Astrocyte (in vitro differentiated cells and primary cell): ENCODE measurements at regions not wholly inside any gene's neighbourhood (a gene's known extent, or its start where the extent isn't known, plus 50 kb on each side); places are given as distances from the start of the nearest gene placed in this dataset.

Experiments used
- DNase-seq: peaks from one replicate; pipeline ENCODE4 v3.0.0-alpha.2; 2010; ENCODE audit warnings: low read depth
- FAIRE-seq: peaks from 2 replicates; lab custom pipeline; 2011; peaks lifted over from hg19 to GRCh38; lab: Jason Lieb, UNC
- H2AFZ ChIP-seq: 2 replicates; pipeline ENCODE4 v1.6.0; 2012; ENCODE audit warnings: low read depth, low read length, inconsistent platforms
- H3K27ac ChIP-seq: 2 replicates; pipeline ENCODE4 v1.5.1; 2011; ENCODE audit warnings: low read depth, low read length, inconsistent platforms
- H3K27me3 ChIP-seq: 2 replicates; pipeline ENCODE4 v1.6.0; 2011; ENCODE audit warnings: low read length, inconsistent platforms; ENCODE audit not compliant: insufficient read depth
- H3K36me3 ChIP-seq: 2 replicates; pipeline ENCODE4 v1.5.1; 2011; ENCODE audit warnings: low read length, inconsistent platforms; ENCODE audit not compliant: insufficient read depth
- H3K4me1 ChIP-seq: 2 replicates; pipeline ENCODE4 v1.5.1; 2011; ENCODE audit warnings: low read length, inconsistent platforms; ENCODE audit not compliant: insufficient read depth
- H3K4me2 ChIP-seq: 2 replicates; pipeline ENCODE4 v1.6.0; 2012; ENCODE audit warnings: low read length, inconsistent platforms
- H3K4me3 ChIP-seq: 2 replicates; pipeline ENCODE4 v1.5.1; 2011; ENCODE audit warnings: low read depth, mild to moderate bottlenecking, low read length, inconsistent platforms; ENCODE audit not compliant: insufficient read depth
- H3K79me2 ChIP-seq: 2 replicates; pipeline ENCODE4 v1.6.0; 2012; ENCODE audit warnings: mild to moderate bottlenecking, low read length, inconsistent platforms; ENCODE audit not compliant: insufficient read depth
- H3K9ac ChIP-seq: 2 replicates; pipeline ENCODE4 v1.6.0; 2012; ENCODE audit warnings: mild to moderate bottlenecking, low read length, inconsistent platforms
- H3K9me3 ChIP-seq: 2 replicates; pipeline ENCODE4 v1.5.1; 2012; ENCODE audit warnings: low read depth, mild to moderate bottlenecking, low read length, inconsistent platforms; ENCODE audit not compliant: insufficient read depth
- H4K20me1 ChIP-seq: 2 replicates; pipeline ENCODE4 v1.6.0; 2012; ENCODE audit warnings: low read length, inconsistent platforms; ENCODE audit not compliant: insufficient read depth
- H3K27ac Mint-ChIP-seq: one replicate; pipeline ENCODE4 v1.8.0; 2021; ENCODE audit warnings: mild to moderate bottlenecking, mixed read lengths; ENCODE audit not compliant: unreplicated experiment
- H3K27me3 Mint-ChIP-seq: one replicate; pipeline ENCODE4 v1.8.0; 2021; ENCODE audit warnings: low read depth, mixed read lengths; ENCODE audit not compliant: unreplicated experiment
- H3K36me3 Mint-ChIP-seq: one replicate; pipeline ENCODE4 v1.8.0; 2021; ENCODE audit warnings: low read depth, mixed read lengths; ENCODE audit not compliant: unreplicated experiment
- H3K4me1 Mint-ChIP-seq: one replicate; pipeline ENCODE4 v1.8.0; 2021; ENCODE audit warnings: low read depth, mixed read lengths; ENCODE audit not compliant: unreplicated experiment
- H3K4me3 Mint-ChIP-seq: one replicate; pipeline ENCODE4 v1.8.0; 2021; ENCODE audit warnings: mild to moderate bottlenecking, moderate library complexity, mixed read lengths; ENCODE audit not compliant: unreplicated experiment
- H3K9me3 Mint-ChIP-seq: one replicate; pipeline ENCODE4 v1.8.0; 2021; ENCODE audit warnings: mild to moderate bottlenecking, mixed read lengths; ENCODE audit not compliant: unreplicated experiment
- EZH2 ChIP-seq: IDR thresholded peaks from 2 replicates; pipeline ENCODE4 v1.6.1; 2012; ENCODE audit warnings: mild to moderate bottlenecking, low read length, inconsistent platforms; ENCODE audit not compliant: insufficient read depth
- TF ChIP-seq, protein P1 (sequence below): IDR thresholded peaks from 2 replicates; pipeline ENCODE4 v1.5.1; 2011; ENCODE audit warnings: low read depth, mild to moderate bottlenecking, inconsistent platforms, low read length, moderate library complexity; ENCODE audit not compliant: insufficient read depth

DNA sequence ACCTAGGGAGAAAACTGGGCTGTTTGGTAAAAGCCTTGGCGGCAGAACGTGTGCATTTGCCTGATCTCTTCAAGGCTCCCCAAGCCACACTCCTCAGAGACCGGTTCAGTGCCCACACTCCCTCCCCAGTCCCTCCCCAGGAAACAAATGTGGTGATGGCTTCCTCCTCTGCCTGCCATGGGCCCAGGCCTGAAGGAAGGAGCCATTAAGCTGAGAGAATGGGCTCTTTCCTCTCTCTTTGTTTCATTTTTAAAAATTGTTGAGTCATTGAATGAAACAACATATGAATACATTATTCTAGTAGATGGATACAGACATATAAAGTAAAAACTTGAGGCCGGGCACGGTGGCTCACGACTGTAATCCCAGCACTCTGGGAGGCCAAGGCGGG is 50.6 kb upstream of the YWHAQ start:
- Histone ChIP-seq H3K79me2 (no peaks in the 10 kb centered on the region), H3K4me3 (no peak overlapping the region), H4K20me1 (no peaks in the 10 kb centered on the region), H3K4me1 (peaks cover 3% of the 10 kb centered on the region), H2AFZ (peak overlapping the region; percentile 39), H3K27me3 (no peaks in the 10 kb centered on the region), H3K36me3 (no peaks in the 10 kb centered on the region), H3K9me3 (no peaks in the 10 kb centered on the region), H3K4me2 (no peak overlapping the region), H3K27ac (no peak overlapping the region), H3K9ac (no peak overlapping the region)
- TF ChIP-seq, protein P1, sequence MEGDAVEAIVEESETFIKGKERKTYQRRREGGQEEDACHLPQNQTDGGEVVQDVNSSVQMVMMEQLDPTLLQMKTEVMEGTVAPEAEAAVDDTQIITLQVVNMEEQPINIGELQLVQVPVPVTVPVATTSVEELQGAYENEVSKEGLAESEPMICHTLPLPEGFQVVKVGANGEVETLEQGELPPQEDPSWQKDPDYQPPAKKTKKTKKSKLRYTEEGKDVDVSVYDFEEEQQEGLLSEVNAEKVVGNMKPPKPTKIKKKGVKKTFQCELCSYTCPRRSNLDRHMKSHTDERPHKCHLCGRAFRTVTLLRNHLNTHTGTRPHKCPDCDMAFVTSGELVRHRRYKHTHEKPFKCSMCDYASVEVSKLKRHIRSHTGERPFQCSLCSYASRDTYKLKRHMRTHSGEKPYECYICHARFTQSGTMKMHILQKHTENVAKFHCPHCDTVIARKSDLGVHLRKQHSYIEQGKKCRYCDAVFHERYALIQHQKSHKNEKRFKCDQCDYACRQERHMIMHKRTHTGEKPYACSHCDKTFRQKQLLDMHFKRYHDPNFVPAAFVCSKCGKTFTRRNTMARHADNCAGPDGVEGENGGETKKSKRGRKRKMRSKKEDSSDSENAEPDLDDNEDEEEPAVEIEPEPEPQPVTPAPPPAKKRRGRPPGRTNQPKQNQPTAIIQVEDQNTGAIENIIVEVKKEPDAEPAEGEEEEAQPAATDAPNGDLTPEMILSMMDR, result no peak
- no peak for TF ChIP-seq EZH2
- H3K27me3 Mint-ChIP-seq, result no peaks in the 10 kb centered on the region
- no peak overlapping the region for H3K27ac Mint-ChIP-seq
- H3K36me3 Mint-ChIP-seq, result no peaks in the 10 kb centered on the region
- H3K4me1 Mint-ChIP-seq, result peaks cover 3% of the 10 kb centered on the region
- no peak overlapping the region for H3K4me3 Mint-ChIP-seq
- DNase-seq, result no peak
- peaks cover 2% of the 10 kb centered on the region for H3K9me3 Mint-ChIP-seq
- FAIRE-seq, result no peak

DNA sequence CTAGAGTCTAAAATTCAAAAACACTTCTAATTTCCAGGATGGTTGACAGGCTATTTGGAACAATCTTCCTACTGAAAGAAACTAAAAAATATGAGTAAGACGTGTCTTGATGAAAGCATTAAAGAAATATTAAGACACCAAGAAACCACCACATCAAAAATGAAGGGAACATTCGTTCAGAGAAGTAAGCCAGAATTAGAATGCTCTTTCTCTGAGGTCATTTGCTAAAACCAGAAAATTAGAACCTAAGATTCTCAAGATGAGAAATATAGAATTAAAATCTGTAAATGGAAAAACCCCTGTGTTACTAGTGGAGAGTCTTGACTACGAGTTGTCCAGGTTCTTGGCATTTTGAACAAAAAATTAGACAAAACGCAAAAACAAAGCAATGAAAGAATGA is 54.8 kb upstream of the YWHAQ start:
- peaks cover 6% of the 10 kb centered on the region for H3K27me3 Mint-ChIP-seq
- DNase-seq (no peak), FAIRE-seq (no peak)
- no peak overlapping the region for H3K4me3 Mint-ChIP-seq
- Histone ChIP-seq H4K20me1 (no peaks in the 10 kb centered on the region), H3K9ac (no peak overlapping the region), H3K27ac (no peak overlapping the region), H3K27me3 (no peaks in the 10 kb centered on the region), H3K4me1 (no peaks in the 10 kb centered on the region), H3K4me2 (no peak overlapping the region), H3K79me2 (no peaks in the 10 kb centered on the region), H2AFZ (no peak overlapping the region), H3K4me3 (no peak overlapping the region), H3K36me3 (no peaks in the 10 kb centered on the region), H3K9me3 (no peaks in the 10 kb centered on the region)
- H3K9me3 Mint-ChIP-seq, result no peaks in the 10 kb centered on the region
- no peaks in the 10 kb centered on the region for H3K36me3 Mint-ChIP-seq
- H3K4me1 Mint-ChIP-seq, result no peaks in the 10 kb centered on the region
- TF ChIP-seq, protein P1, result no peak
- no peak for TF ChIP-seq EZH2
- H3K27ac Mint-ChIP-seq, result no peak overlapping the region

DNA sequence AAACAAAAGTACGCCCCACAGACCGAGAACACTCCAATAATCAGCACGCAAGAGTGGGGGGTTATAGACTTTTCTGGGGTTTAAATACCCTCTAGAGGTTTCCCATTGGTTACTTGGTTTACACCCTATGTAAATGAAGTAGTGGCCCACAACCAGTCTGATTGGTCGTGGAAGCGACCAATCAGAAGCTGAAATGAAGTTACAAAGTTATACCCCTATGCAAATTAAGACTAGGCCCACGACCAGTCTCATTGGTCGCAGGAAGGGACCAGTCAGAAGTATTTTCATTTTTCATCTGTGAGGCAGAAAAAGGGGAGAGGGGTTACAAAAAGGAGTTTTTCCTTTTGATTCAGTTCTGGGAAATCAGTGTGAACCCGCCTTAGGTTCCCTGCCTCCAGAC is 55.3 kb upstream of the YWHAQ start:
- Histone ChIP-seq H3K9ac (no peak overlapping the region), H3K27me3 (no peaks in the 10 kb centered on the region), H4K20me1 (no peaks in the 10 kb centered on the region), H3K4me1 (no peaks in the 10 kb centered on the region), H3K4me3 (no peak overlapping the region), H3K9me3 (no peaks in the 10 kb centered on the region), H3K79me2 (no peaks in the 10 kb centered on the region), H2AFZ (no peak overlapping the region), H3K27ac (no peak overlapping the region), H3K4me2 (no peak overlapping the region), H3K36me3 (no peaks in the 10 kb centered on the region)
- no peak overlapping the region for H3K4me3 Mint-ChIP-seq
- H3K9me3 Mint-ChIP-seq, result no peaks in the 10 kb centered on the region
- no peaks in the 10 kb centered on the region for H3K36me3 Mint-ChIP-seq
- H3K4me1 Mint-ChIP-seq, result no peaks in the 10 kb centered on the region
- TF ChIP-seq, protein P1, result no peak
- TF ChIP-seq EZH2, result no peak
- H3K27me3 Mint-ChIP-seq, result peaks cover 6% of the 10 kb centered on the region
- FAIRE-seq (no peak), DNase-seq (no peak)
- no peak overlapping the region for H3K27ac Mint-ChIP-seq
